ENCODE measurements at regions not wholly inside any gene's neighbourhood (a gene's known extent, or its start where the extent isn't known, plus 50 kb on each side); places are given as distances from the start of the nearest gene placed in this dataset.

DNA sequence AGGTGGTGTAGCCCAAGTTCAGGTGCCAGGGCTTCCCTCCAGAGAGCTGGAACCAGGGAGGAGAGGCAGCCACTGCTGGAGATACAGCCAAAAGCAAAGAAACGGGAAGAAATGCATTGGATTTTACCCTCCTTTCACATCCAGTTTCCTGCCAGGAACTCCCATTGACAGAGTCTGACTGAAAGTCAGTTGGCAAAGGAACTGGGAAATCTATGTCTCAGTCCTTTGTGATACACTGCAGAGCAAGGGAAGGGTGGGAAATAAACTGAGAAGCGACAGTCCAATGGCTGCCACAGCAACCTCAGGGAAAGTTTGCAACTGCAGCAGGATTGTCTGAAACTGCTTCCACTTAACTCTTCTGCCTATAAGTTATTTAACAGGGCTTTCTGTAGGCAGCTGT, 142.6 kb downstream of the SATB1 start:
- TF ChIP-seq, protein P1, sequence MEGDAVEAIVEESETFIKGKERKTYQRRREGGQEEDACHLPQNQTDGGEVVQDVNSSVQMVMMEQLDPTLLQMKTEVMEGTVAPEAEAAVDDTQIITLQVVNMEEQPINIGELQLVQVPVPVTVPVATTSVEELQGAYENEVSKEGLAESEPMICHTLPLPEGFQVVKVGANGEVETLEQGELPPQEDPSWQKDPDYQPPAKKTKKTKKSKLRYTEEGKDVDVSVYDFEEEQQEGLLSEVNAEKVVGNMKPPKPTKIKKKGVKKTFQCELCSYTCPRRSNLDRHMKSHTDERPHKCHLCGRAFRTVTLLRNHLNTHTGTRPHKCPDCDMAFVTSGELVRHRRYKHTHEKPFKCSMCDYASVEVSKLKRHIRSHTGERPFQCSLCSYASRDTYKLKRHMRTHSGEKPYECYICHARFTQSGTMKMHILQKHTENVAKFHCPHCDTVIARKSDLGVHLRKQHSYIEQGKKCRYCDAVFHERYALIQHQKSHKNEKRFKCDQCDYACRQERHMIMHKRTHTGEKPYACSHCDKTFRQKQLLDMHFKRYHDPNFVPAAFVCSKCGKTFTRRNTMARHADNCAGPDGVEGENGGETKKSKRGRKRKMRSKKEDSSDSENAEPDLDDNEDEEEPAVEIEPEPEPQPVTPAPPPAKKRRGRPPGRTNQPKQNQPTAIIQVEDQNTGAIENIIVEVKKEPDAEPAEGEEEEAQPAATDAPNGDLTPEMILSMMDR (IDR thresholded peaks at IDR 0.05): no peak
- Histone ChIP-seq H3K4me3 (no peak overlapping the region), H3K27ac (no peak overlapping the region), H3K27me3 (ENCODE audit: insufficient read depth in 3 of 3, low read length in 2 of 3) (peaks cover 0 to 3% (median 0%) of the 10 kb centered on the region in 3 donors), H3K36me3 (ENCODE audit: insufficient read depth in 1 of 2, low read depth in 1 of 2) (no peaks in the 10 kb centered on the region), H3K4me1 (no peaks in the 10 kb centered on the region), H3K9me3 (no peaks in the 10 kb centered on the region)
- 33 to 49% (median 39%) methylated on average over 2 of the region's 2 CpGs for WGBS, 3 donors
- intact Hi-C loops (cut with DNase I): no loop called here
- DNase-seq: no peak
- ATAC-seq: no peak

DNA sequence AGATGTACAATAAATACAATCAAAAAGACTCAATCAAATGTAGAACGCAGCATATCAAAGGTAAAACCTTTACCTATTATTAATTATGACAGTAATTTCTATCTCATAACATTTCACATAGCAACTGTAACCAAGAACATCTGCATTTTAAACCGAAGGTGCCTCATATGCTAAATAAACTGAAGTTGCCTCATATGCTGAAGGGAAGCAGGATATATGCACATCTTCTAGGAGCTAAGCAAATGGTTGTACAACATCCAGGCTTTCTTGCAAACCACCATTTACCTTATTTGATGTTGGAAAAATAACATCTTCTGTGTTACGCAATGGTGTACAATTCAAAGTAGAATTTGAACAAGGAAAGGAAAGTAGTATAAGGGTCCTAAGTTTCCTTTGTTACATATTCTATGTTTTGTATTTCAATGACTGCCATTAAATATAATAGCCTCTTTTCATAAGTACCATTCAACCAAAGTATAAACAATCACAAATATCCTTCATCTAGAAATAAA, 145.9 kb downstream of the SATB1 start:
- intact Hi-C loops (cut with DNase I): no loop called here
- Histone ChIP-seq H3K36me3 (ENCODE audit: insufficient read depth in 1 of 2, low read depth in 1 of 2) (no peaks in the 10 kb centered on the region), H3K4me1 (no peaks in the 10 kb centered on the region), H3K4me3 (no peak overlapping the region), H3K27me3 (ENCODE audit: insufficient read depth in 3 of 3, low read length in 2 of 3) (peaks cover 0 to 3% (median 0%) of the 10 kb centered on the region in 3 donors), H3K9me3 (no peaks in the 10 kb centered on the region), H3K27ac (no peak overlapping the region)
- TF ChIP-seq, protein P1 (IDR thresholded peaks at IDR 0.05): no peak
- WGBS, 3 donors: 68 to 71% (median 69%) methylated on average over 3 of the region's 3 CpGs
- no peak for ATAC-seq
- DNase-seq: no peak

DNA sequence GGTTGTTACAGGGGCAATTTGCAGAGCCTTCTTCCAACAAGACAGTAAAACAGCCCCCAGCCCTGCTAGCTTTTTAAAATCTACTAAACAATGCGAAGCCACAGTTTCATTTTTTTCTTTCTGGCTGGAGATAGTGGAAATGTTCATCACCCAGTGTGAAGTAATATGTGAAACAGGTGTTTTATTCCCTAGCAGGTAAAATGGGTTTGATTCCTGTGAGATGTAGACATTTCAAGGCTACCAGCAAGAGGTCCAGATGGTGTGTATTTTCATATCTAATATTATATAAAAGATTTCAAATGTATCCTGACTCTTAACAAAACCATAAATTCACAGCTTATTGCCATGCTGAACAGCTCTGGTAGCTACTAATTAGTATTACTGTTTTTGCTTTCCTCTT, 160.3 kb downstream of the SATB1 start:
- Histone ChIP-seq H3K9me3 (no peaks in the 10 kb centered on the region), H3K4me1 (no peaks in the 10 kb centered on the region), H3K27ac (no peak overlapping the region), H3K36me3 (ENCODE audit: insufficient read depth in 1 of 2, low read depth in 1 of 2) (no peaks in the 10 kb centered on the region), H3K4me3 (no peak overlapping the region), H3K27me3 (ENCODE audit: insufficient read depth in 3 of 3, low read length in 2 of 3) (peaks cover 0 to 5% (median 0%) of the 10 kb centered on the region in 3 donors)
- 67 to 74% (median 71%) methylated on average over 1 of the region's 1 CpG for WGBS, 3 donors
- TF ChIP-seq, protein P1 (IDR thresholded peaks at IDR 0.05): no peak
- DNase-seq (no peak), ATAC-seq (no peak)
- intact Hi-C loops (cut with DNase I): no loop called here

DNA sequence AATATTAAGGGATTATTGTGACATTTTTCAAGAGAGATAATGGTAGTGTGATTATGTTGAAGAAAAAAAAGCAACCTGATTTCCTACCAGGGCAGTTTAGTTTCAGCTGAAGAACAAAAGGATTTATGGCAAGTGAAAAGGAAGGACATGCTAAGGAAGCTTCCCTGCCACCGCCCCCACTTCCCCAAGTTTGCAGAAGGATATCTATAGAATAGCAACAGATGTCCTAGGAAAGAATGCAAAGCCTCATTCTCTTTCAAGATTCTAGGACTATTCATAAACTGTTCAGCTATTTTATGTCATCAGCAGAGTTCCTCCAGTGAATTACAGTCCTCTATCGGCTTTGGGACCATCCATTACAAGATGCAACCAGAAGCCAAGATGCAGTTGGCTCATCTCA, 160.8 kb downstream of the SATB1 start:
- Histone ChIP-seq H3K27ac (no peak overlapping the region), H3K9me3 (no peaks in the 10 kb centered on the region), H3K4me1 (no peaks in the 10 kb centered on the region), H3K4me3 (no peak overlapping the region), H3K27me3 (ENCODE audit: insufficient read depth in 3 of 3, low read length in 2 of 3) (peaks cover 0 to 5% (median 0%) of the 10 kb centered on the region in 3 donors), H3K36me3 (ENCODE audit: insufficient read depth in 1 of 2, low read depth in 1 of 2) (no peaks in the 10 kb centered on the region)
- 34 to 61% (median 37%) methylated on average over 2 of the region's 2 CpGs for WGBS, 3 donors
- ATAC-seq (no peak), DNase-seq (no peak)
- intact Hi-C loops (cut with DNase I): no loop called here
- TF ChIP-seq, protein P1 (IDR thresholded peaks at IDR 0.05): no peak

DNA sequence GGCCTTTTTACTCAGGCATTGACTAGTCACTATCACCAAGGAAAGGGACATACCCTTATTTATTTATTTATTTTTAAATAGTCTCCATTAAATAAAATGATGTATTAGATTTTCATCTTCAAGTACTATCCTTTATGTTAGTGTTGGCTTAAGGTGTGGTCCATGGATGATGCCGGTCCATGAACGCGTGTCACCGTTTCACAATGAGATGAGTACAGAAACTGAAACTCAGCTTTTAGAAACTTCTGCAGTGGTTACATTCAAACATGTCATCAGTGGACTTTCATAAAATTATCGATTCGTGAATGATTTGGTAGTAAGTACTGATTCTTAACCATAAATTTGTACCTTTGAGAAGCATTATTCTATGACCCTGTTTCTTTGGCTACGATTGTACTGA, 166.6 kb downstream of the SATB1 start:
- ATAC-seq: no peak
- H3K36me3 ChIP-seq (ENCODE audit: insufficient read depth in 1 of 2, low read depth in 1 of 2): no peaks in the 10 kb centered on the region
- no peaks in the 10 kb centered on the region for H3K4me1 ChIP-seq
- H3K4me3 ChIP-seq: no peak overlapping the region
- TF ChIP-seq, protein P1 (IDR thresholded peaks at IDR 0.05): no peak
- no peak for DNase-seq
- H3K27ac ChIP-seq: no peak overlapping the region
- intact Hi-C loops (cut with DNase I): no loop called here
- peaks cover 0 to 3% (median 0%) of the 10 kb centered on the region in 3 donors for H3K27me3 ChIP-seq (ENCODE audit: insufficient read depth in 3 of 3, low read length in 2 of 3)
- 89 to 94% (median 93%) methylated on average over 7 of the region's 7 CpGs for WGBS, 3 donors
- H3K9me3 ChIP-seq: no peaks in the 10 kb centered on the region
